ENCODE measurements at regions not wholly inside any gene's neighbourhood (a gene's known extent, or its start where the extent isn't known, plus 50 kb on each side); places are given as distances from the start of the nearest gene placed in this dataset.
"Not testable (repeated sequence)": the region's sequence is repeated elsewhere in the genome, so short reads cannot be mapped to it uniquely, and the experiment has no call there.

DNA sequence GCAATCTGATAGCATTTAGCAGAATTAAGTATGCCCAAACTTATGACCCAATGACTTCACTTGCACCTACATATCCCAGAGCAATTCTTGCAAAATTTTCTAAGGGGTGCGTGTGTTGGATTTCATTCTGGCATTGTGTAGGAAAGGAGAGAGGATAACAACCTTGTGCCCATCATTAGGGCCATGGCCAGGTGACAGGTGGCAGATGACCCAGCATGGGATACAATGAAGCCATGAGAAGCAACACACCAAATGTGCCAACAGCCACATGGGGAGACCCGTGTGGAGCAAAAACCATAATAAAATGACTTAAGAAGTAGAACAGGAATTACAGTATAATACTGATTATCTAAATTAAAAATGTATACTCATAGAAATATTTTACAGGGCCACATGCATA, 166.9 kb upstream of the EPB41L3 start:
- DNase-seq (ENCODE audit: low read depth), result no peak
- H3K4me3 ChIP-seq (ENCODE audit: control insufficient read depth, low read depth, low read length), result no peak overlapping the region
- TF ChIP-seq, protein P1, sequence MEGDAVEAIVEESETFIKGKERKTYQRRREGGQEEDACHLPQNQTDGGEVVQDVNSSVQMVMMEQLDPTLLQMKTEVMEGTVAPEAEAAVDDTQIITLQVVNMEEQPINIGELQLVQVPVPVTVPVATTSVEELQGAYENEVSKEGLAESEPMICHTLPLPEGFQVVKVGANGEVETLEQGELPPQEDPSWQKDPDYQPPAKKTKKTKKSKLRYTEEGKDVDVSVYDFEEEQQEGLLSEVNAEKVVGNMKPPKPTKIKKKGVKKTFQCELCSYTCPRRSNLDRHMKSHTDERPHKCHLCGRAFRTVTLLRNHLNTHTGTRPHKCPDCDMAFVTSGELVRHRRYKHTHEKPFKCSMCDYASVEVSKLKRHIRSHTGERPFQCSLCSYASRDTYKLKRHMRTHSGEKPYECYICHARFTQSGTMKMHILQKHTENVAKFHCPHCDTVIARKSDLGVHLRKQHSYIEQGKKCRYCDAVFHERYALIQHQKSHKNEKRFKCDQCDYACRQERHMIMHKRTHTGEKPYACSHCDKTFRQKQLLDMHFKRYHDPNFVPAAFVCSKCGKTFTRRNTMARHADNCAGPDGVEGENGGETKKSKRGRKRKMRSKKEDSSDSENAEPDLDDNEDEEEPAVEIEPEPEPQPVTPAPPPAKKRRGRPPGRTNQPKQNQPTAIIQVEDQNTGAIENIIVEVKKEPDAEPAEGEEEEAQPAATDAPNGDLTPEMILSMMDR (IDR thresholded peaks at IDR 0.05; ENCODE audit: control insufficient read depth, insufficient read depth, low read depth, low read length, missing control alignments), result no peak

DNA sequence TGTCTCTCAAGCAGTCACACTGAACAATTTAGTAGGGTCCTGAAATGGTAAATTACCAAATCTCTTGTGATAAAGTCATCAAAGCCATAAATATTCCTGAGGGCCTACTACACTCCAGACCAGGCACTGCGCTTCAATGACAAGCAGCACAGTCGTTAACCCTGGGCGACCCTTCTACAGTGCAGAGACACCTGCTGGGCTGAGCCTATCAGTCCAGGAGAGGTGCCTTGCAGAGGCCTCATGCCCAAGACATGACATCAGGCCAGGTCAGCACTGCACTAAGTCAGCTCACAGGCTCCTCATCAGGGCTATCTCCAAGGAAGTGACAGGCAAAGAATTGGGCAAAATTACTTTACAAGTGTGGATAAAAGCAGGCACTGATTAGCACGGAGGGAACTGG, 166.4 kb upstream of the EPB41L3 start:
- TF ChIP-seq, protein P1 (IDR thresholded peaks at IDR 0.05; ENCODE audit: control insufficient read depth, insufficient read depth, low read depth, low read length, missing control alignments), result no peak
- H3K4me3 ChIP-seq (ENCODE audit: control insufficient read depth, low read depth, low read length), result no peak overlapping the region
- DNase-seq (ENCODE audit: low read depth), result no peak

DNA sequence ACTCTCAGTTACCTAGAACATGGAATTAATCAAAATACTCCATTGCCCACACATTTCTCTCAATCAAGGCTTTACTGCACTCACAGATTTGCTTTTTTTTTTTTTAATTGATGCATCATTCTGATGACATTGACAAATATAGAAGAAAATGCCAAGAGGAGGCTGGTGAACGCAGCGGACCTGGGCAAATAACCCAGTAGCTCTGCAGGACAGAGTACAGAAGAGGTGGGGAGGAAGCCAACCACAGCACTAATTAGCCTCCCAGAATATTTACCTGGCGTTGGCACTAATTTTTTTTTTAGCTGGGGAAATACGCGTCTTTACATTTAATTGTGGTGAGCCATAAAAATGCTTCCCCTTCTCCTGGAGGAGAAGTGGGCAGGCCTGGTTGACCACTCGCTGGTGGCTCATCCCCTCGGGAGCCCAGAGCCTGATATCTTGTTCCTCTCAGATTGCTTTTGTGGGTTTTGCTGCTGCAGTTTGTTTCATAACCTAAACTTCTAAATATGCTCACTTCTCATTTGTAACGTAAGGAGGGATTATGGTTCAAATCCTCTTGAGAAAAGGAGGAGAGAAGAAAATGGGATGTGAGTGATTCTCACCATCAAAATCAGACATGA, 165.8 kb upstream of the EPB41L3 start:
- H3K4me3 ChIP-seq (ENCODE audit: control insufficient read depth, low read depth, low read length), result no peak overlapping the region
- TF ChIP-seq, protein P1 (IDR thresholded peaks at IDR 0.05; ENCODE audit: control insufficient read depth, insufficient read depth, low read depth, low read length, missing control alignments), result no peak
- no peak for DNase-seq (ENCODE audit: low read depth)

DNA sequence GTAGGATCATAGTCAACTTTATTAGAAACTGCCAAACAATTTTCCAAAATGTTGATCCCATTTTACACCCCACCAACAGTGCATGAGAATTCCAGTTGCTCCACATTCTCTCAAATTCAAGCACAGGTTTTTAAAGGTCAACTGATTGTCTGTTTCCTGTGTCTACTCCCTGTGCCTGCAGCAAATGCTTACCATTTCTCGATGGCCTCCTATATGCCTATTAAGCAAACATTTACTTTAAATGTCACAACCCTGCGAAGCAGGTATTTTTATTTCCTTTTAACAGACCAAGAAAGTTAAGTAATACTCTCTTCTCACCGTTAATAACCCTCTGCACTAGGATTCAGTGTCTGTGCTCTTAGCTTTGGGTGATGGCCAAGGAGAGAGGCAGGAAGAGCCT, 163.8 kb upstream of the EPB41L3 start:
- TF ChIP-seq, protein P1 (IDR thresholded peaks at IDR 0.05; ENCODE audit: control insufficient read depth, insufficient read depth, low read depth, low read length, missing control alignments), result no peak
- no peak for DNase-seq (ENCODE audit: low read depth)
- H3K4me3 ChIP-seq (ENCODE audit: control insufficient read depth, low read depth, low read length), result no peak overlapping the region

DNA sequence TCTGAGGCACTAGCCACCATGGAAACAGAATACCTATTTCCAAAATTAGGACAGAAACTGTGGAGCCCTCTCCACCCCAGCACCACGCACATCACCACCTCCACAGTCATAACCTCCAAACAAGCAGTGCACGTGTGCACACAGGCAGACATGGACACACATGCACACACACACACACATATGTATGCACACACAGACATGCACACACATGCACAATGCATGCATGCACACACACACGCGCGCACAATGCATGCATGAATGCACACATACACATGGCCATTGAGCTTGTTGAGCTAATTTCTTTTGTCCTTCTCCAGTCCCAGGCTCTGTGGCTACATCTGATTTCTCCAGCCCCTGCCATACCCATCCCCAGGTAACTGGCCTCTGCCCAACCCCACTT, 161.6 kb upstream of the EPB41L3 start:
- TF ChIP-seq, protein P1 (IDR thresholded peaks at IDR 0.05; ENCODE audit: control insufficient read depth, insufficient read depth, low read depth, low read length, missing control alignments), result no peak
- no peak overlapping the region for H3K4me3 ChIP-seq (ENCODE audit: control insufficient read depth, low read depth, low read length)
- no peak for DNase-seq (ENCODE audit: low read depth)

DNA sequence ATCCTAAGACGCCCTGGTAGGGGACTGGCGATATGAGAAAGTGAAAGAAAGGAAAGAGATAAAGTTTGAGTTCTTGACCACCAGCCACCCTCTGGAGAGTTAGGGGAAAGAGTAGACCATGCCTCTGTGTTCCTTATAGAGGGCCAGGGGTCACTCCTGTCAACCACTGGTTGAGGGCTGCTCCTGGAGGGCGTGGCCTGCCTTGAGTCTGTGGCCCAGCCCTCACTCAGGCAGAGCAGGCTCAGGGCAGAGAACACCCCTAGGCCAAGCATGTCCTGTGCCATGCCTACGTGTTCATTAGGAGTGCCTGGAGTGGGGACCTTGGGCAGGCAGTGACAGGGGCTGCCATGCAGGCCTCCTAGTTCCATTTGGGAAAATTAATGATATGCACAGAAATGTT, 161.1 kb upstream of the EPB41L3 start:
- H3K4me3 ChIP-seq (ENCODE audit: control insufficient read depth, low read depth, low read length), result no peak overlapping the region
- no peak for DNase-seq (ENCODE audit: low read depth)
- TF ChIP-seq, protein P1 (IDR thresholded peaks at IDR 0.05; ENCODE audit: control insufficient read depth, insufficient read depth, low read depth, low read length, missing control alignments), result no peak

DNA sequence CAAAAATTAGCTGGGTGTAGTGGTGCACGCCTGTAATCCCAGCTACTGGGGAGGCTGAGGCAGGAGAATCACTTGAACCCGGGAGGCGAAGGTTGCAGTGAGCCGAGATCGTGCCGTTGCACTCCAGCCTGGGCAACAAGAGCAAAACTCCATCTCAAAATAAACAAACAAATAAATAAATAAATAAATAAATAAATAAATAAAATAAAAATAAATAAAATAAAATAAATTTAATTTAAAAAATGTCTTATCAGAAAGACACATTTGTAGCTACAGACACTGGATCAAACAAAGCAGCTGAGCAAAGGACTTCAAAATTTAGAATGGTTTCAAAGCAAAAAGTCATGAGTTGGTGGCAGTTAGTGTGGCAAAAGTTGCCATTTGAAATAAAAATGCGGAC, 158.2 kb upstream of the EPB41L3 start:
- not testable (repeated sequence) for H3K4me3 ChIP-seq (ENCODE audit: control insufficient read depth, low read depth, low read length); DNase-seq (ENCODE audit: low read depth)
